ENCODE measurements at regions not wholly inside any gene's neighbourhood (a gene's known extent, or its start where the extent isn't known, plus 50 kb on each side); places are given as distances from the start of the nearest gene placed in this dataset.

DNA sequence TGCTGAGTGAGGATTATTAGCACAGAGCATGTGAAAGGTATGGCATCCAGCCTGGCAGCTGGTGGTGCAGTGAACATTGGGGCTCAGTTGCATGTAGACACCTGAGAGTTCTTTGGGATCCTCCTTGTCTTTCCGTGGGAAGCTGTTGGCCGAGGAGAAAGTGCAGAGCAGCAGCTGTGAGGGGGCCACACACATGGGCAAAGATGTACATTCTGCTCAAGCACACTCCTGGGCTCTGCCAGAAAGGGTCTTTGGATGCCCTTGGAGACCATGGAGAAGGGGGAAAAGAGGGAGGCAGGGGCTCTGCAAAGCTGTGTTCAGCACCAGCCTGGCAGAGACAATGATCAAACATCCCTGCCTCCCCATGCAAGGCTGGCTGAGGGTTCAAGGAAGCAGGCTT, 138.7 kb upstream of the PITX1 start:
- TF ChIP-seq, protein P1, sequence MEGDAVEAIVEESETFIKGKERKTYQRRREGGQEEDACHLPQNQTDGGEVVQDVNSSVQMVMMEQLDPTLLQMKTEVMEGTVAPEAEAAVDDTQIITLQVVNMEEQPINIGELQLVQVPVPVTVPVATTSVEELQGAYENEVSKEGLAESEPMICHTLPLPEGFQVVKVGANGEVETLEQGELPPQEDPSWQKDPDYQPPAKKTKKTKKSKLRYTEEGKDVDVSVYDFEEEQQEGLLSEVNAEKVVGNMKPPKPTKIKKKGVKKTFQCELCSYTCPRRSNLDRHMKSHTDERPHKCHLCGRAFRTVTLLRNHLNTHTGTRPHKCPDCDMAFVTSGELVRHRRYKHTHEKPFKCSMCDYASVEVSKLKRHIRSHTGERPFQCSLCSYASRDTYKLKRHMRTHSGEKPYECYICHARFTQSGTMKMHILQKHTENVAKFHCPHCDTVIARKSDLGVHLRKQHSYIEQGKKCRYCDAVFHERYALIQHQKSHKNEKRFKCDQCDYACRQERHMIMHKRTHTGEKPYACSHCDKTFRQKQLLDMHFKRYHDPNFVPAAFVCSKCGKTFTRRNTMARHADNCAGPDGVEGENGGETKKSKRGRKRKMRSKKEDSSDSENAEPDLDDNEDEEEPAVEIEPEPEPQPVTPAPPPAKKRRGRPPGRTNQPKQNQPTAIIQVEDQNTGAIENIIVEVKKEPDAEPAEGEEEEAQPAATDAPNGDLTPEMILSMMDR (conservative IDR thresholded peaks at IDR 0.05; ENCODE audit: low read length): no peak
- no peak for TF ChIP-seq EZH2phosphoT487 (IDR thresholded peaks at IDR 0.05; ENCODE audit: borderline replicate concordance)
